Ovary (tissue), 7 donors: ENCODE measurements at regions not wholly inside any gene's neighbourhood (a gene's known extent, or its start where the extent isn't known, plus 50 kb on each side); places are given as distances from the start of the nearest gene placed in this dataset.

Source experiments
- DNase-seq, 5 donors: peaks; one replicate each; pipeline ENCODE4 v3.0.0-alpha.2; 2019 to 2020
- H3K27ac ChIP-seq, 2 donors: fragments of 200-600 bp; one replicate each; pipeline versions ENCODE4 v1.5.1 to v1.8.0; 2019 to 2022
- H3K27me3 ChIP-seq: fragments of 200-600 bp; one replicate; pipeline ENCODE4 v1.8.0; 2022
- H3K36me3 ChIP-seq: fragments of 200-600 bp; sonication (generic); one replicate; pipeline ENCODE4 v1.5.1; 2019
- H3K4me1 ChIP-seq: one replicate; pipeline ENCODE4 v1.8.1; 2013; ENCODE audit warnings: mild to moderate bottlenecking, moderate library complexity; ENCODE audit not compliant: insufficient read depth
- H3K4me3 ChIP-seq: fragments of 200-600 bp; sonication (generic); one replicate; pipeline ENCODE4 v1.5.1; 2017
- H3K9me3 ChIP-seq, 2 donors: fragments of 200-600 bp in 1 of 2; sonication (generic) in 1 of 2; one replicate each; pipeline versions ENCODE4 v1.5.1 to v1.8.1; 2013 to 2019; ENCODE audit warnings: mild to moderate bottlenecking in 1 of 2, moderate library complexity in 1 of 2
- CTCF ChIP-seq, 3 donors: fragments of 450-650 bp in 2 of 3; fragments of 200-600 bp in 1 of 3; IDR thresholded peaks; one replicate each; pipeline versions ENCODE4 v1.5.1 to v1.8.0; 2016 to 2022; ENCODE audit warnings: antibody characterized with exemption in 3 of 3, mild to moderate bottlenecking in 1 of 3
- EP300 ChIP-seq: sonication (generic); formaldehyde crosslinking; IDR thresholded peaks from one replicate; pipeline ENCODE4 v1.6.1; 2017; ENCODE audit warnings: antibody characterized with exemption
- POLR2A ChIP-seq: fragments of 450-650 bp; IDR thresholded peaks from one replicate; pipeline ENCODE4 v1.6.1; 2017; ENCODE audit warnings: antibody characterized with exemption, mild to moderate bottlenecking, moderate library complexity
- WGBS, 3 donors: extraction: QIAGEN DNeasy Blood & Tissue Kit in 1 of 3; methylation state at CpG; one replicate each; pipeline versions ENCODE4 v1.1.5 to v1.1.7; 2013 to 2017; 5-methylcytosine and 5-hydroxymethylcytosine counted together
- intact Hi-C, 4 donors: fragments of 100-400 bp; cut with DNase I; formaldehyde crosslinking; loops; one replicate each; pipeline versions ENCODE4 v1.11.0 to v1.15.1; 2022 to 2023
- donor health status: DM: no; HTN: no; CAD: no; lungs with moderate emphysema.
- donor health status: DM: no; HTN: no; CAD: no.
- donor health status: Bipolar disorder and iron deficiency.
- donor health status: DM: no; HTN: no; CAD: no.
- donor health status: DM: yes; HTN: yes; CAD: no.

- Histone ChIP-seq H3K36me3 (no peaks in the 10 kb centered on the region), H3K27ac (no peak overlapping the region), H3K4me1 (no peaks in the 10 kb centered on the region), H3K9me3 (no peaks in the 10 kb centered on the region), H3K27me3 (no peaks in the 10 kb centered on the region), H3K4me3 (no peak overlapping the region)
- DNase-seq = no peak
- TF ChIP-seq CTCF (IDR thresholded peaks at IDR 0.05) = no peak
- no peak for TF ChIP-seq POLR2A
- no peak for TF ChIP-seq EP300
- intact Hi-C loops = no loop called here
- WGBS, 3 donors = 38 to 45% (median 41%) methylated on average over 1 of the region's 1 CpG
Measured at GRCh38 chr11:116473206-116473769, 299.5 kb downstream of the BUD13 start.

DNA sequence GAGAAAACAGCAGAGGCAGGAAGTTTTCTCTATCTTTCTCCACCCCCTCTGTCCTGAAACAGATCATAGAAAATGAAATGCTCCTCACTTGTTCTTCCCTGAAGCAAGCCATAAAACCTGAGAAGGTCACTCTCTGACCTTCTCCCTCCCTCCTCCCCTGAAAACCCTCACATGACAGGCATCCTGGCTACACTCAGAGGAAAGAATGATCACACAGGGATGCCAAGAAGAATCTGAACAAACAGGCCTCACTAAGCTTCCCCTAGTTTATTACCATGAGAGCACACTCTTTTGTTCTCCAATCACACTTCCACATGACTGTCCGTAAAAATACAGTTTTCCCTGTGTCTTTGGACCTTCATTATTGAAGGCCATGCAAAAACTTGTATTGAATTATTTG is 300.1 kb downstream of the BUD13 start:
- intact Hi-C loops = no loop called here
- Histone ChIP-seq H3K27ac (no peak overlapping the region), H3K9me3 (no peaks in the 10 kb centered on the region), H3K4me1 (no peaks in the 10 kb centered on the region), H3K36me3 (no peaks in the 10 kb centered on the region), H3K4me3 (no peak overlapping the region), H3K27me3 (no peaks in the 10 kb centered on the region)
- WGBS, 3 donors = 58 to 73% (median 72%) methylated on average over 1 of the region's 1 CpG
- no peak for TF ChIP-seq EP300
- no peak for TF ChIP-seq CTCF (IDR thresholded peaks at IDR 0.05)
- no peak for TF ChIP-seq POLR2A
- no peak for DNase-seq

DNA sequence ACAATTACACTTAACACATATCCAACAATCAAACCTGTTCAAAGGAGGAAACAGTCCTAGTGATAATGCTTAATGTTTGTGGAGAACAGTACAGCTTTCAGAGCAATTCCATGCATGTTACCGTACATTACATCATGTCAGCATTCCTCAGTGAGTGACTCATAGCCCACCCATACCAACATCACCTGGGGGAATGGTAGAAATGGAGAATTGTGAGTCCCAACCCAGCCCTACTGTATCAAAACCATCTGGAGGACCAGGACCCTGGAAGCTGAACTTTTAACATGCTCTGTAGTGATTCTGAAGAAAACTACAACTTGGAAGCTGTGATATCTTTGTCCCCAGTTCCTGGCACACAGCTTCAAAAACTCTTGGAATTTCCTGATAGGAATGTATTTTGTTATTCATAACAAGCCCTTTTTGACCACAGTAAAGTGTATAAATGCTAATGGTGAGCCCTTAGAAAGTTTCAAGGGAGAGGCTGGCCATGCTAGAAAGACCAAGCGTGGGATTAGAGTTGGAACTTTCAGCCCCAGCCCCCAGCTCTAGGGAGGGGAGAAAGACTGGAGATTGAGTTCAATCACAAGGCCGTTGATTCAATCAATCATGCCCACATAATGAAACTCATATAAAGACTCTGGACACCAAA is 301.1 kb downstream of the BUD13 start:
- H3K27ac ChIP-seq = no peak overlapping the region
- intact Hi-C loops = no loop called here
- DNase-seq = no peak
- no peaks in the 10 kb centered on the region for H3K9me3 ChIP-seq
- no peaks in the 10 kb centered on the region for H3K4me1 ChIP-seq
- H3K4me3 ChIP-seq = no peak overlapping the region
- no peak for TF ChIP-seq EP300
- TF ChIP-seq POLR2A = no peak
- TF ChIP-seq CTCF (IDR thresholded peaks at IDR 0.05) = no peak
- no peaks in the 10 kb centered on the region for H3K36me3 ChIP-seq
- 21 to 45% (median 31%) methylated on average over 3 of the region's 3 CpGs for WGBS, 3 donors
- no peaks in the 10 kb centered on the region for H3K27me3 ChIP-seq

DNA sequence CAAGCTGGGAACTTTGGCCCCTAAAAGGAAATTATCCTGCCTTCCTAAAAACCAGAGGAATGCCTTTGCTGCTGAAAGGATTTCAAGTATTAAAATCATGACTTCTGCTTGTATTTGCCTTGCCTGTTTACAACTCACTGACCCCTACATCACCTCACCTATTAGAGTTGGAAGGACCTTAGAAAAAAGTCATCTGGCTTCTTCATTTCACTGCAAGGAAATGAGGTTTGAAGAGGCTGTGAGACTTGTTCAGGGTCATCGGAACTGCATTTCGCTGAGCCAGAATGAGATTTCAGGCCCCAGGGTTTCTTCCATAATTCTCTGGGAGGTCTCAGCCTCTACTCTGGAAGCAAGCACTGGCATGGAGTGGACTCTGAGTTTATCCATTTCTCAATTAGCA is 304.1 kb downstream of the BUD13 start:
- H3K27ac ChIP-seq = no peak overlapping the region
- no peaks in the 10 kb centered on the region for H3K27me3 ChIP-seq
- no peaks in the 10 kb centered on the region for H3K4me1 ChIP-seq
- WGBS, 3 donors = 35 to 87% (median 85%) methylated on average over 2 of the region's 2 CpGs
- TF ChIP-seq POLR2A (no peak), EP300 (no peak), CTCF (IDR thresholded peaks at IDR 0.05) (no peak)
- H3K36me3 ChIP-seq = no peaks in the 10 kb centered on the region
- DNase-seq = no peak
- intact Hi-C loops = no loop called here
- H3K4me3 ChIP-seq = no peak overlapping the region
- no peaks in the 10 kb centered on the region for H3K9me3 ChIP-seq
